ENCODE measurements at regions not wholly inside any gene's neighbourhood (a gene's known extent, or its start where the extent isn't known, plus 50 kb on each side); places are given as distances from the start of the nearest gene placed in this dataset.

DNA sequence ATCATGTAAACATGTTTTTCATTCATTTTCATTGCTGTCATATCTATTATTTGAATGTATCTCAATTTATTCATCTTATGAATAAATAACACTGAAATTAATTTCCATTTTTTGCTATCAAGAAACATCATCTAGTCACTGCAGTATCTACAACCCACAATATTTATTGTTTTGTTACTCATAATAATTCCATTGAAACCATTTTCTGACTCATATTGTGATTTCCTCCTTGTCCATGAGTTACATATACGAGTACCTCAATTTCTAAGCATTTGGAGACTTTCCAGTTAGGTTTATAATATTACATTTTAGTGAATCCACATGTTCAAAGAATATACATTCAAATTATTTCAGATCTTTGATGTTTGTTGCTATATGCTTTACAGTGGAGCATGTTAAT lies 1524.0 kb downstream of the SLITRK1 start:
- TF ChIP-seq CTCF (IDR thresholded peaks at IDR 0.05; ENCODE audit: extremely low read depth, low read depth, low read length) = no peak
- H3K36me3 ChIP-seq (ENCODE audit: insufficient read depth, low read length) = no peaks in the 10 kb centered on the region
- no peaks in the 10 kb centered on the region for H4K20me1 ChIP-seq (ENCODE audit: insufficient read depth, low read length)
- no peak overlapping the region for H3K4me3 ChIP-seq (ENCODE audit: insufficient read depth, low read length)
- no peaks in the 10 kb centered on the region for H3K27me3 ChIP-seq (ENCODE audit: insufficient read depth, low read length)
- H3K27ac ChIP-seq (ENCODE audit: low read depth, low read length) = no peak overlapping the region
- no peak for DNase-seq (ENCODE audit: insufficient read length, low spot score, missing footprints)
- no peak overlapping the region for H2AFZ ChIP-seq (ENCODE audit: low read length)
- no peaks in the 10 kb centered on the region for H3K79me2 ChIP-seq (ENCODE audit: insufficient read depth, low read length)
- H3K4me2 ChIP-seq (ENCODE audit: insufficient read depth, low read length) = no peak overlapping the region
- H3K9me3 ChIP-seq (ENCODE audit: low read depth, low read length) = peaks cover 1% of the 10 kb centered on the region
- no peaks in the 10 kb centered on the region for H3K4me1 ChIP-seq (ENCODE audit: insufficient read depth, low read length)

DNA sequence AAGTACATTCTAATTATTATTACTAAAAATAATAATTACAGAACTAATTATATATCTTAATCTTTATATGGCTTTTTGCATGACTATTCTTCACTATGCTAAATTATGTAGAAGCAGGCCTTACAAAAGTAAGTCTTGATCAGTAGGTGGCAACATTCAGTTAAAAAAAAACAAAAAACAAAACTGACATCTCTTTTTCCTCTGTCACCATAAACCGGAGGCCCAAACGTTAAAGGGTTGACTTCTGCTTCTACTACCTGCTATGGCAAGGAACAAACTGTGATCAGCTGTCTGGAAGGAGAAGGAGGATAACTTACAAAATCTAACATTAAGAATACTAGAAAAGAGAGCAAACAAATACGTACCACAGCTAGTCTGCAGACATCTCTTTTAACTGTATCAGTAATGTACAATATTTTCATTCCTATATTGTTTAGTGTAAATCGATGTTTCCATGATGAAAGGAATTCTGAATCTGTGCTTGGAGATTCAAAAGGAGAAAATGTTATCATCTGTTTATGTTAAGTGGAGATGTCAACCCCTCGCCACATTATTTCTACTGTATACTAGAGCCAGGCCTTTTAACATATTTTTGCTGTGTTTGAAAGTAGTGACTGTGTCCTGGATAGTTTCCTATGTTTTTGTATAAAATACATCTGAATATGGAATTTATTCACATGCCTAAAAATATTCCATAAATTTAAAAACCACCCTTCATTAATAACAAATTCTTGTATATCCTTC lies 1525.4 kb downstream of the SLITRK1 start:
- TF ChIP-seq CTCF (IDR thresholded peaks at IDR 0.05; ENCODE audit: extremely low read depth, low read depth, low read length) = no peak
- Histone ChIP-seq H3K4me1 (ENCODE audit: insufficient read depth, low read length) (no peaks in the 10 kb centered on the region), H3K27me3 (ENCODE audit: insufficient read depth, low read length) (no peaks in the 10 kb centered on the region), H2AFZ (ENCODE audit: low read length) (no peak overlapping the region), H3K4me2 (ENCODE audit: insufficient read depth, low read length) (no peak overlapping the region), H3K4me3 (ENCODE audit: insufficient read depth, low read length) (no peak overlapping the region), H3K79me2 (ENCODE audit: insufficient read depth, low read length) (no peaks in the 10 kb centered on the region), H3K36me3 (ENCODE audit: insufficient read depth, low read length) (no peaks in the 10 kb centered on the region), H3K9me3 (ENCODE audit: low read depth, low read length) (peaks cover 1% of the 10 kb centered on the region), H4K20me1 (ENCODE audit: insufficient read depth, low read length) (no peaks in the 10 kb centered on the region), H3K27ac (ENCODE audit: low read depth, low read length) (no peak overlapping the region)
- DNase-seq (ENCODE audit: insufficient read length, low spot score, missing footprints) = peak; percentile 56

GRCh38 chr13:82344867-82345266 lies 1537.4 kb downstream of the SLITRK1 start:
- no peak for TF ChIP-seq CTCF (IDR thresholded peaks at IDR 0.05; ENCODE audit: extremely low read depth, low read depth, low read length)
- H3K4me2 ChIP-seq (ENCODE audit: insufficient read depth, low read length) = no peak overlapping the region
- no peaks in the 10 kb centered on the region for H3K79me2 ChIP-seq (ENCODE audit: insufficient read depth, low read length)
- no peak overlapping the region for H3K27ac ChIP-seq (ENCODE audit: low read depth, low read length)
- H3K36me3 ChIP-seq (ENCODE audit: insufficient read depth, low read length) = no peaks in the 10 kb centered on the region
- no peak for DNase-seq (ENCODE audit: insufficient read length, low spot score, missing footprints)
- H3K27me3 ChIP-seq (ENCODE audit: insufficient read depth, low read length) = no peaks in the 10 kb centered on the region
- no peak overlapping the region for H2AFZ ChIP-seq (ENCODE audit: low read length)
- H4K20me1 ChIP-seq (ENCODE audit: insufficient read depth, low read length) = no peaks in the 10 kb centered on the region
- no peak overlapping the region for H3K4me3 ChIP-seq (ENCODE audit: insufficient read depth, low read length)
- no peaks in the 10 kb centered on the region for H3K4me1 ChIP-seq (ENCODE audit: insufficient read depth, low read length)
- no peaks in the 10 kb centered on the region for H3K9me3 ChIP-seq (ENCODE audit: low read depth, low read length)

DNA sequence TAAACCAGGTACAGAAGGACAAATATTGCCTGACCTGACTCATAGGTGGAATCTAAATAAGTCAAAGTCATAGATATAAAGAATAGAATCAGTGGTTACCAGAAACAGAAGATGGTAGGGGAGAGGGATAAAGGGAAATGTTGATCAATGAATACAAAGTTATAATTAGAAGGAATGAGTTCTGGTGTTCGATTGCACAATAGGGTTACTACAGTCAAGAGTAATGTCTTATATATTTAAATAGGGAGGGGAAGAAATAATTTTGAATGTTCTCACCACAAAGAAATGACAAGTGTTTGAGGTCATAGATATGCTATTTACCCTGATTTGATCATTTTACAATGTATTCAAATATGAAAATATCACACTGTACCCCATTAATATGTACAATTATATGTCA lies 1541.2 kb downstream of the SLITRK1 start:
- no peaks in the 10 kb centered on the region for H3K36me3 ChIP-seq (ENCODE audit: insufficient read depth, low read length)

More for the DNA sequence above, 1541.2 kb downstream of the SLITRK1 start:
- Histone ChIP-seq H3K4me3 (ENCODE audit: insufficient read depth, low read length) (no peak overlapping the region), H2AFZ (ENCODE audit: low read length) (no peak overlapping the region), H3K27ac (ENCODE audit: low read depth, low read length) (no peak overlapping the region), H3K4me1 (ENCODE audit: insufficient read depth, low read length) (no peaks in the 10 kb centered on the region), H3K4me2 (ENCODE audit: insufficient read depth, low read length) (no peak overlapping the region), H3K79me2 (ENCODE audit: insufficient read depth, low read length) (no peaks in the 10 kb centered on the region), H3K27me3 (ENCODE audit: insufficient read depth, low read length) (no peaks in the 10 kb centered on the region), H3K9me3 (ENCODE audit: low read depth, low read length) (no peaks in the 10 kb centered on the region), H4K20me1 (ENCODE audit: insufficient read depth, low read length) (no peaks in the 10 kb centered on the region)
- no peak for TF ChIP-seq CTCF (IDR thresholded peaks at IDR 0.05; ENCODE audit: extremely low read depth, low read depth, low read length)
- no peak for DNase-seq (ENCODE audit: insufficient read length, low spot score, missing footprints)

Measured in osteoblast (primary cell).